GM18517 (cell line): ENCODE measurements at regions not wholly inside any gene's neighbourhood (a gene's known extent, or its start where the extent isn't known, plus 50 kb on each side); places are given as distances from the start of the nearest gene placed in this dataset.
A peak's percentile ranks its signal among the peaks of the same experiment; 100 is the strongest.

Experiments used
- ATAC-seq: cut with Tn5 transposase; IDR thresholded peaks from one replicate; pipeline ENCODE4 v1.9.1; 2021; ENCODE audit warnings: mild to moderate bottlenecking, moderate library complexity; ENCODE audit not compliant: unreplicated experiment

- ATAC-seq: no peak
Measured at GRCh38 chr2:128731994-128732650, 413.5 kb upstream of the HS6ST1 start.

- no peak for ATAC-seq
Measured at GRCh38 chr2:128732976-128733431, 414.3 kb upstream of the HS6ST1 start.

- no peak for ATAC-seq
Measured at GRCh38 chr2:128733450-128733849, 414.8 kb upstream of the HS6ST1 start.

- ATAC-seq: no peak
Measured at GRCh38 chr2:128734521-128735295, 416.0 kb upstream of the HS6ST1 start.

GRCh38 chr2:128735296-128735960 lies 416.8 kb upstream of the HS6ST1 start:
- no peak for ATAC-seq

GRCh38 chr2:128736046-128736688 lies 417.5 kb upstream of the HS6ST1 start:
- no peak for ATAC-seq

GRCh38 chr2:128736689-128737545 lies 418.2 kb upstream of the HS6ST1 start:
- ATAC-seq: peak; percentile 40

- ATAC-seq: no peak
Measured at GRCh38 chr2:128737546-128737826, 418.8 kb upstream of the HS6ST1 start.

- ATAC-seq: no peak
Measured at GRCh38 chr2:128738446-128739110, 419.9 kb upstream of the HS6ST1 start.

- no peak for ATAC-seq
Measured at GRCh38 chr2:128742467-128742866, 423.8 kb upstream of the HS6ST1 start.

- ATAC-seq: no peak
Measured at GRCh38 chr2:128745946-128746345, 427.3 kb upstream of the HS6ST1 start.

GRCh38 chr2:128746356-128746755 lies 427.7 kb upstream of the HS6ST1 start:
- no peak for ATAC-seq

- no peak for ATAC-seq
Measured at GRCh38 chr2:128748336-128748735, 429.7 kb upstream of the HS6ST1 start.

- ATAC-seq: no peak
Measured at GRCh38 chr2:128748835-128749605, 430.4 kb upstream of the HS6ST1 start.

- ATAC-seq: no peak
Measured at GRCh38 chr2:128750328-128751165, 431.9 kb upstream of the HS6ST1 start.

GRCh38 chr2:128751746-128752145 lies 433.1 kb upstream of the HS6ST1 start:
- ATAC-seq: no peak

GRCh38 chr2:128752691-128753263 lies 434.1 kb upstream of the HS6ST1 start:
- no peak for ATAC-seq

- ATAC-seq: no peak
Measured at GRCh38 chr2:128753321-128753720, 434.7 kb upstream of the HS6ST1 start.
